Left colon (tissue), 2 donors: ENCODE measurements at regions not wholly inside any gene's neighbourhood (a gene's known extent, or its start where the extent isn't known, plus 50 kb on each side); places are given as distances from the start of the nearest gene placed in this dataset.

Experiments used
- ATAC-seq: fragments of 200-7000 bp; cut with Tn5 transposase; one replicate; pipeline ENCODE4 v1.9.1; 2020; ENCODE audit warnings: mild to moderate bottlenecking, moderate library complexity
- DNase-seq, 2 donors: peaks; one replicate each; pipeline ENCODE4 v3.0.0-alpha.2; 2020
- intact Hi-C, 2 donors: fragments of 100-400 bp; cut with DNase I in 1 of 2; cut with micrococcal nuclease in 1 of 2; formaldehyde crosslinking; loops; one replicate each; pipeline versions ENCODE4 v1.11.2 to v1.14.0; 2022; cut with DNase I, micrococcal nuclease
- donor health status: DM: no; HTN: no; CAD: no.
- donor health status: DM: yes; HTN: yes; CAD: no.

DNA sequence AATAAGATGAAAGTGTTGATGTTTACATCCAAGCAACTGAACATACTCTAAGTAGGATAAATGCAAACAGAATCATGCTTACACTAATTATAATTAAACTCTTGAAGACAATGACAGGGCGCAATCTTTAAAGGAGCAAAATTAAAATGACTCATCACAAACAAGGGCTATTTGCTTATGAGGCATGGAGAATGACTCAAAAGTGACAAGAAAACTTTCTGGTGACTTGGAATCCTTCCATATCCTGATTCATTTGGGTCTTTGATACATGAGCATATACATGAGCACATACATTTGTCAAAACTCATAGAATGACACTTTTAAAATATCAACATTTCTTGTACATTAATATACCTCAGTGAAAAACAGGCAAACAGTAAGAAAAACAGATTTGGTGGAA, 1632.3 kb downstream of the KCNT2 start:
- DNase-seq: no peak
- ATAC-seq: no peak
- intact Hi-C loops: no loop called here

DNA sequence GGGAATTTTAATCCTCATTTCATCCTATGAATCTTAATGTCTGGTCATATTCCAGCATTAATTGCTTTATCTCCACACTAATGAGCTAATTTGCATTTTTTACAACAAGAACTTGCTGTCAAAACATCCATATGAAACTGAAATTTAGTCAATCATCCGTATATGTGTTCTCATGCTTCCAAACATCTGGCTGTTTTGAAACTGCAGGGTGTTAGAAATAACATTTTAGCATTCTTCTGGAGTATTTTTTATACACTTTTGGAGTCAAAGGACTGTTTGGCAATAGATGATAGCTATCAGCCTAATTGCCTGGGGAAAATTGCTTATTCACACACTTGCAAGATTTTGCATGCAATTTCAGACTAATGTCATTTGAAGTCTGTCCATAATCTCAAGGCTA, 1639.3 kb downstream of the KCNT2 start:
- ATAC-seq: no peak
- intact Hi-C loops: no loop called here
- DNase-seq: no peak

DNA sequence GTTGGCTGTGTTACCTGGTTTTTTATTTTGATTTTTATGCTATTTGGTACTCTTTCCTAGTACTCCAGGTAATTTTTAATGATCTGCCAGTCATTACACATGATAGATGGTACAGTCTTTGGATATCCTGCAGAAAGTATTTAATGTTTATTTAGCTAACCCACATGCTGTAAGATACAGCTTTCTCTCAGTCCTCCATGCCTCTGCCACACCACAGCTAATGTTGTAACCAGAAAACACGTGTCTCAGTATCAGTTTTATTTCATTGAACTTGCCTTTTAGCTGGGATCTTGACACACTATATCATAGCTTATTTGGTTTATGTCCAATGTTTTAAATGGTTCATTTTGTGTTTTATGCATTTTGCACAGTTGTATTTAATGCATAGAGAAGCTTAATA, 1648.4 kb downstream of the KCNT2 start:
- intact Hi-C loops: no loop called here
- DNase-seq: no peak
- ATAC-seq: no peak

DNA sequence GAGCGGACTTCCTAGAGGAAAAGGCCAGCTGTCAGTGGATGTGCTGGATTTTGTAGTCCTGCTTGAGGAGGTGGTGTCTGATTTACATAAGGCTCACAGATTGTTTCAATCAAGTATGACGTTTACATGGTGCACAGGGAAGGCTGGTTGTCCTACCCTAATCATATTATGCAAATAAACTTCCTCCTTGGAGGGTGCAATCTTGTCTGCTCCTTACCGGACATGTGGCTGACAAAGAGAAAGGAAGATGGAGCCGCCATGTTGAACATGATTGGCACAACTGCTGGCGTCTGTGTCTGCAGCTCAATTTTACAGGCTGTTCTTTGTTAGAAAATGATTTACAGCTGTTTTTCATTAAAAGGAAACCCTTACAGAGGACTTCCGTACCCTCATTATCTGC, 1656.1 kb downstream of the KCNT2 start:
- intact Hi-C loops: no loop called here
- no peak for ATAC-seq
- no peak for DNase-seq

DNA sequence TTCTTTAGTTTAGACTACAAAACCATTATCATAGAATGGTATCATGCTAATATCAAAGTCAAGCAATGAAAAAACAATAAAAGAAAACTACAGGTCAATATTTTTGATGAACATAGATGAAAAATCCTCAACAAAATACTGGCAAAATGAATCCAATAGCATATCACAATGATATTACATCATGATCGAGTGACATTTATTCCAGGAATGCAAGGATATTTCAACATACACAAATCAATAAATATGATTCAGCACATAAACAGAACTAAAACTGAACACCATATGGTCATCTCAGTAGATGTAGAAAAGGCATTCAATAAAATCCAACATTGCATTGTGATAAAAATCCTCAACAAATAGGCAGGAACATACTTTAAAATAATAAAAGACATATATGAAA, 1657.7 kb downstream of the KCNT2 start:
- DNase-seq (no peak), ATAC-seq (no peak)
- intact Hi-C loops: no loop called here

DNA sequence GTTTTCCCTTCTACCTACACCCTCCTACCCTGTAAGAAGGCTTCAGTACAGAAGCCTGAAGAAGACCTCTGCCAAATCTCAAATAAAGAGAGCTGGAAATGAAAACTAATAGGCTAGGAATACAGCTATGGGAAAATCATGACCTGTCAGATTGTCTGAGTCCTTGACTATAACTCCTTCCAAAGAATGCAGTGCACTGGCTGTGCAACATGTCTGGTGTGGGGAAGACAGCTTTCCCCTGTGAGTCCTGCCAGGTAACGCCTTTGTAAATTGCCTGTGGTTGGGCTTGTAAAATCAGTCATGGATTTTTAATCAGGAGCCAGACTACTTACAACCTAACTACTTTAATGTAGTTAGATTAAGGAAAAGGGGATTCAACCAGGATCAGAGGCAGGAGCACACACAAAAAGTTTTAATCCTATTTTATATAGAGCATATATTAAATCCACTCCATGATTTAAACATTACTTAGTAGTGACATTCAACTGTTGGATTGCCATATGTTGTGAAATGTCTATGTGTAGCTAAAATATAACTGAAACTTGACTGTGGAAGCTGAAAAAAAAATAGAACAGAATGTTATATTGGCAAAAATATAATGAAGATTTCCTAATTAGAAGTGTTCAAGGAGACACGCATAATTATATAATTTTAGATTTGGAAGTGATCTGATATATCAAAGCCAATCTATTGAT, 1667.8 kb downstream of the KCNT2 start:
- ATAC-seq: no peak
- intact Hi-C loops: no loop called here

DNA sequence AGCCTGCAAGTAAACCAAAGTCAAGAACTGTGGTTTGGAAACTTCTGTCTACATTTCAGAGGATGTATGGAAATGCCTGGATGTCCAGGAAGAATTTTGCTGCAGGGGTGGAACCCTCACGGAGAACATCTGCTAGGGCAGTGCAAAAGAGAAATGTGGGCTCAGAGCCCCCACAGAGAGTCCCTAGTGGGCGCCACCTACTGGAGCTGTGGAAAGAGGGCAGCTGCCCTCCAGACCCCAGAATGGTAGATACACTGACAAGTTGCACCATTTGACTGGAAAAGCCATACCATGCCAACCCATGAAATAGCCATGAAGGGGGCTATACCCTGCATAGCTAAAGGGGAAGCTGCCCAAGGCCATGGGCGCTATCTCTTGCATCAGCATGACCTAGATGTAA, 1672.4 kb downstream of the KCNT2 start:
- DNase-seq: no peak
- intact Hi-C loops: no loop called here
- ATAC-seq: no peak

More for the DNA sequence above, 1667.8 kb downstream of the KCNT2 start:
- DNase-seq: no peak

DNA sequence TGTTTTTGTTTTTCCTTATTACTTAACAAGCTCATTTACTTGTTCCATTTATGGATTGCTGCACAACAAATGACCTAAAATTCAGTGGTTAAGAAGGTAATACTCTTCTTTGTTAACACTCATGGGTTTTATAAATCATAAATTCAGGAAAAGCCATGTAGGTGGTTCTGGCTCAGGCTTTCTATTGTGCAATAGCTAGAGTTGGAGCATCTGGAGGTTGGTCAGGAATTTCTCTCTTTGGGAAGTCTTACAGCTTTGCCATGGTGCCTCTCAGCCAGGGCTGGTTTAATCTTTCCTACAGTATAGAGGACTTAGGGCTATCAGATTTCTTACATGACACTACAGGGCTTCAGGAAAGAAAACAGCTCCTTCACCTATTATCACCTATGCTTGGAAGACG, 1677.1 kb downstream of the KCNT2 start:
- DNase-seq (no peak), ATAC-seq (no peak)
- intact Hi-C loops: no loop called here

DNA sequence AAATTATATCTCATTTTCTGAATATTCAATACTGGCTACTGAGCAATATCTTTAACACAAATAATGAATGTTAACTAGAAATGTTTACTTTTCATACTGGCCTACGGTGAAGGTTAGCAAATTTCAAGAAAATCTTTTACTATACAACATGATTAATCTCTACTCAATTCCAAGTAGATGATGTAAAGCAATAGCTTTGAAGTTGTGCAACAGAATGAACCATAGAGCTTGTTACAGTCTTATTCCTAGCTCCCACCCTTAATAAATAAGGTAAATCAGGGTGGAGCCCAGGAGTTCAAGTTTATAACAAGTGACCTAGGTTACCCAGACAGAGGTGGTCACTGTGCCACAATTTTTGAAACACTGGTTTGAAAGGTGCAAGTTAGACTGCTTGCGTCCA, 1678.1 kb downstream of the KCNT2 start:
- DNase-seq (no peak), ATAC-seq (no peak)
- intact Hi-C loops: no loop called here

DNA sequence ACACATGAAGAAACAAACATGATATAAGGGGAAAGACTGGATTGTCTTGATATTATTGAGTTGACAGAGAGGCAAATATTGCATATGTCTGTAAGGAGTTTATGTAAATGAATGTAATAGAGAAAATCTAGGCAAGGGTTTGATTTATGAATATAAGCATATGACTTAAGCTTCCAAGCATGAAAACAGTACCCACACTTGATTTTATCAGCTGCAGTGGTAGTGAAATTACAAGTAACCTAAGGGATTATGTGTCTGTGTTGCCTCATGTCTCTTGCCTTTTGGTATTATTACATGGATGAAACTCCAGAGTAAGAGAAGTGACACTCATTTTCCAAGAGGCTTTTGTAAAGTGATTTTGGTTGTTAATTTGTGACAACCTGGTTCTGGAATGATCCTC, 1678.9 kb downstream of the KCNT2 start:
- intact Hi-C loops: no loop called here
- ATAC-seq (no peak), DNase-seq (no peak)

DNA sequence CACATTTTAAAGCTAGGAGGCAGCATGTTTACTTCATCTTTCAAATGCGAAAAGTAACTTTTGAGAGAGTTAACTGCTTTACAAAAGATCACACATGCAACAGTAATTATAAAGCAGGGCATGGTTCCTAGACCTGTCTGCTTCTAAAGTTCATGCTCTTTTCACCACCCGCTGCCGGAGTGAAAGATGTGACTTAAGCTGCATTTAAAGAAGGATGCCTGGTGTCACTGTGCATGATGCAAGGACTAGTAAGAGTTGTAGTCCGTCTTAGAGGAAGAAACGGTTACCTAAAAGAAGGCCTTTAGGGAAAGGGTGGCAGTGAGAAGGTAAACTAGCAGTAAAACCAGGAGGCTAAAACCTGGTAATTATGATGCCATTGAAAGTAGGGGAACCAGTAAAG, 1689.1 kb downstream of the KCNT2 start:
- intact Hi-C loops: no loop called here
- no peak for DNase-seq
- no peak for ATAC-seq

DNA sequence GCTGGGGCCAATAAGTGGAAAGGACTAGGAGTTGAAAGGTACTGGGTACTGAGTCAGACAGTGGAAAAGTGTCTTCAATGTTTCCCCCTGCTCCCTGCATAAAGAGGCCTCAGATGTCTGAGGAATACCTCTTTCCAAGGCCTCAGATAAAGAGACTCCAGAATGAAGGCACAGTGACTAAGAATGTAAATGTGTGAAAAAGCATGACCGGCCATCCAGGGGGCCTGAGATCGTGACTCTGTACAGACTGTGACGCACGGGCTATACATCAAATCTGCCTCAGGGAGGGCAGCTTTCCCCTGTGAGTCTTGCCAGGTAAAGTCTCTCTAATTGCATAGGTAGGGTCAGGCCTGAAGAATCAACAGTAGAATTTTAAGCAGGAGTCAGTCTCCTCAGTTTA, 1690.5 kb downstream of the KCNT2 start:
- DNase-seq: no peak
- no peak for ATAC-seq
- intact Hi-C loops: no loop called here

DNA sequence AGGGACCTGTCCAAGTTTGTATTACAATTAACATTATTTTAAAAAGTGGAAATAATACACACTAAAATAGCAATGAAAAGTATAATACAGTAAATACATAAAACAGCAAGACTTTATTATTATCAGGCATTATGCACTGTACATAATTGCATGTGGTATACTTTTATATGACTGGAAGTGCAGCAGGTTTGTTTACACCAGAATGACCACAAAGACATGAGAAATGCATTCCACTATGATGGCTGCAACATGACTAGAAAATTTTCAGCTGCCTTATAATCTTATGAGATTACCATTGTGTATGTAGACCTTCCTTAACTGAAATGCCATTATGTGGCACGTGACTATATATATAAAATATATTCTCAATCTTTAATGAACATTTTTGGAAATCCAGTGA, 1699.6 kb downstream of the KCNT2 start:
- DNase-seq (no peak), ATAC-seq (no peak)
- intact Hi-C loops: no loop called here

DNA sequence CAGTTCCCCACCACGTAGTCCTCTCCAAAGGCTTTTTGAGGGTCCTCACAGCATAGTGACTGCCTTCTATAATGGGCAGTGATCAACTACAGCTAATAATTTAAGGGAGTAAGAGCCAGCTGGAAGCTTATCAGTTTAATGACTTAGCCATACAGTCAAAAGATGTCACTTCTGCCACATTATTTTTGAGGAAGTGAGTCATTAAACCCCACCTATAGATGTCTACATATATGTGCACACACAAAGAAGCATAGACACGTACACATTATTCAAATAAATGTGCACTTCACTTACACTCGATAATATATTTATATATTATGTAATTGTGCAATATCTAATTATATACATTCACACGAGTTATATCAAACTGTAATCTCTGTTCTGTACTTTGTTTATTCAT, 1704.7 kb downstream of the KCNT2 start:
- DNase-seq (no peak), ATAC-seq (no peak)
- intact Hi-C loops: no loop called here

DNA sequence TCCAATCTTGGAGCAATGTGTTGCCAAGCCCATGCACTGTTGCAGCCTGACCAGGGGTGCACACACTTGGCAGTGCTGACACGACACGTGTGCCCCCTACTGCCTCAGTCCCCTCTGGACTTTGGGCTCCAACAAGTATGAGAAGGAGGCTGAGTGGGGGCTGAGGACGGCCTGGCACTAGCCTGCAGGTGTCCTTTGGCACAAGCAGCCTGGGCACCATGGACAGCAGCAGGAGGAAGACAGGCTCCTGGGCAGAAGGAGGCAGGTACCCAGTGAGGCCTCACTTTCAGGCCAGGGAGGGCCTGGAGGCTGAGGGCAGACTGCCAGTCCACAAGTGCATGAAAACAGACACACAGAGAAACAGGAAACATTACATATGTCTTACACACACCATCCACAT, 1702.9 kb upstream of the B3GALT2 start:
- no peak for DNase-seq
- ATAC-seq: no peak
- intact Hi-C loops: no loop called here

DNA sequence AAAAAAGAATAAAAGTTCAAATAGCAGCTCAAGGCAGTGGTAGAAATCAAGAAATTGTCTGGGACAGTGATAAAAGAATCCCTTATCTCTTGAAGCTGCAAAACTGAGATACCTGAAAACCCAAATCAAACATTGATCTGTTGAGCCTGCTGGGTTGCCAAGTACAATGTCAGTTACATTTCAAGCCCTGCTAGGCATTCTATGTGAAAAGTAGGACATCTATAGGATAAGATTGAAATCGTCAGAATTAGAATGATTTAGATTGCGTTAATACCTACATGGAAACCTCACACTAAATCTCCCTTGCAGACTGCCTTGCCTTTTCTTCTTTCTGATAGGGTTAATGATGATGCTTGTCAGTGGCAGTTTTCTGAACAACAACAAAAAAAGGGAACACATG, 1684.4 kb upstream of the B3GALT2 start:
- intact Hi-C loops: no loop called here
- DNase-seq: no peak

DNA sequence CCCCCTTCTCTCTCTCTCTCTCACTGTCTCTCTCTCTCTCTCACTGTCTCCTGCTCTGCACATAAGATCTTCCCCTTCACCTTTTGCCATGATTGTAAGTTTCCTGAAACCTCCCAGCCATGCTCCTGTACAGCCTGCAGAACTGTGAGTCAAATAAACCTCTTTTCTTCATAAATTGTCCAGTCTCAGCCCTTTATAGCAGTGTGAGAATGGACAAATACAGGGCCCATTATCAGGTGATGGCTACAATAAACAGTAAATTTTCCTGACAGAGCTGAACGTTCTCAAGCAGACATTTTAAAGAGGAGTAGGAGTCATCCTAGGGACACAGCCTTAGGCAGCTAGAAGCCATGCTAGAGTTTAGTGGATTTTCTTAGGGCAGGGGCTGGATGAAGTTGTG, 1679.7 kb upstream of the B3GALT2 start:
- DNase-seq (no peak), ATAC-seq (no peak)
- intact Hi-C loops: no loop called here

More for the DNA sequence above, 1684.4 kb upstream of the B3GALT2 start:
- no peak for ATAC-seq

DNA sequence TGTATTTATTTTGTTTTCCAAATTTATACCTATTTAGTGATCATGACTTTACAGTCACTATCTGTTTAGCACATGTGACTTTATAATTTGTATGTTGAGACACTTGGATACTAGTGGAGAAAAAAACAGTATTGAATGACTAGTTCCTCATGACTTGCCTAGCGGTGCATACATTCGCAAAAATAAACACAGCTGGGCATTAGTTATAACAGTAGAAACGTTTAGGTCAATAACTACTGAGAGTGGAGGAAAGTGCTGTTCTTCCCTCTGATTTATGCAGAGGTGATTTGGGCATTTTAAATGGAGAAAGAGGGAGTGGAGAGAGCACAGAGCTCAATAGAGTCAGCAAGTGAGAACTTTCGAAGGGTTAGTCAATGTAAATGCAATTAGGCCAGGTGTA, 1679.0 kb upstream of the B3GALT2 start:
- intact Hi-C loops: no loop called here
- DNase-seq: no peak
- no peak for ATAC-seq

DNA sequence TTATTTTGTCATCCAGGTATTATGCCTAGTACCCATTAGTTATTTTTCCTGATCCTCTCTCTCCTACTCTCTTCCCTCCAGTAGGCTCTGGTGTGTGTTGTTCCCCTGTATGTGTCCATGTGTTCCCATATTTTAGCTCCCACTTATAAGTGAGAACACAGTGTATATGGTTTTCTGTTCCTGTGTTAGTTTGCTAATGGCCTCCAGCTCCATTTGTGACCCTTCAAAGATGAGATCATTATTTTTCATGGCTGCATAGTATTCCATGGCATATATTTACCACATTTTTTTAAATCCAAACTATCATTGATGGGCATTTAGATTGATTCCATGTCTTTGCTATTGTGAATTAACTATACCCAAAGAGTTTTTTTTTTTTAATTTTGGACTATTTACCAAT, 1675.7 kb upstream of the B3GALT2 start:
- intact Hi-C loops: no loop called here

DNA sequence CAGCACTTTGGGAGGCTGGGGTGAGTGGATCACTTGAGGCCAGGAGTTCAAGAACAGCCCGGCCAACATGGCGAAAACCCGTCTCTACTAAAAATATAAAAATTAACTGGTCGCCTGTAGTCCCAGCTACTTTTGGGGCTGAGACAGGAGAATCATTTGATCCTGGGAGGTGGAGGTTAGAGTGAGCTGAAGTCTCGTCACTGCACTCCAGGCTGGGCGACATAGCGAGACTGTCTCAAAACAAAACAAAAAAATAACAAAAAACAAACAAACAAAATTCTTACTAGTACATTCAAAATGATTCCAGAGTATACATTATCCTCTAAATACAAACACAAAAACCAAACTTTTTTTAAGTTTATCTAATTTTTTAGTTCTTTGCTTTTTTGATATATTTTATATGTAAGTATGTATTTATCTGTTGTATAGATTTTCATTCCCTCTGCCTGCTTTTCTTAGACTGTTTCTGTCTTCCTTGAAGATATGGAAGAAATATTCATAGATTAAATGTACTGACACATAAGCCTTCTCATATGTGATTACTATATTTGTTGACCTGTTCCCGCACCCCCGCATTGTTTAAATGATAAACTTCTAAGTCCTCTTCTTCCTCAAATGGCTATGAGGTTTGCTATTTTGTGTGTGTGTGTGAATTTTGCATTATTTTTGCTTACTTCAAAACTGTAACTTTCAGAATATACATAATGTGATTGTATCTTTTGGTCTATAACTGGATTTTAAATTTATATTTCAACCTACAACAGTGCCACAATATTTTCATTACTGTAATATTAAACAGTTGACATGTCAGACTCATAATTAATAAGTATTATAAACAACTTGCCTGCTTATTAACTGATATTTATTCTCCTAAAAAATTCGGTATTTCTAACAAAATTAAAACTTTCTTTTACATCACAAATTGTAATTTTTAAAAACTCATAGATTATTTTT, 1674.1 kb upstream of the B3GALT2 start:
- no peak for DNase-seq
- no peak for ATAC-seq
- intact Hi-C loops: no loop called here

More for the DNA sequence above, 1675.7 kb upstream of the B3GALT2 start:
- DNase-seq (no peak), ATAC-seq (no peak)
